ENCODE measurements at regions not wholly inside any gene's neighbourhood (a gene's known extent, or its start where the extent isn't known, plus 50 kb on each side); places are given as distances from the start of the nearest gene placed in this dataset.

DNA sequence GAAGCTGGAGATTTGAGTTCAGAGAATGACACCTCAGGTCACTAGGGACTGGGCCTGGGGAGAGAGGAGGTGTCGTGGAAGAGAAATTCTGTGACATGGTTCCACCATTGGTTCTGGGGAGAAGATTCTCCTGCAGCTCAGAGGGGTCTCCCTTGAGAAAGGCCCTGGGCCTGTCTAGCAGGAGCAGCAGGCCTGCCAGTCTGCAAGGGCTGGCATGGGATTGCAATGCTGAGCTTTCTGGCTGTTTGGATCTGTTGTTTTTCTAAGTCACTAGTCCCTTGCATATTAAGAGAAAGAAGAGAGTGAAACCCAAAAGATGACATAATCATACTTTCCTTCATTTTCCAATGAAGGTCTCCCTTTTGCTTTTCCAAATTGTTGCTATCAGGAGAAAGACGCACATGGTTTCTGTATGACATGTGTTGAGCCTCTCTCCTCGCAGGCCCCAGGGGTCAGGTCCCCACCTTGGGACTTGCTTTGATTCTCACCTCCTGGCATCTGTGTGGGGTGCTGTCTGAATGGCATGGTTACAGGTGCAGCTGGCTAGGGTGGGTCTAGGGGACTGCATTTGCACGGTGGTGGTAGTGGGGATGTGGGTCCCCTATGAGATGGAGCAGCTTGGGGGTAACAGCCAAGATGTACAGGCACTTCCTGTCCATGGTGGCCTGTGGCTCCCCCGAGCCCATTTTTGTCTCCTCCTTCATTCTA, 117.8 kb downstream of the GLI2 start:
- TF ChIP-seq MAX (IDR thresholded peaks at IDR 0.05), result no peak
- no peak for TF ChIP-seq CEBPB (IDR thresholded peaks at IDR 0.05)
- TF ChIP-seq RAD21 (IDR thresholded peaks at IDR 0.05; ENCODE audit: low read depth), result no peak
- no peak for TF ChIP-seq EP300 (IDR thresholded peaks at IDR 0.05; ENCODE audit: borderline replicate concordance)
- TF ChIP-seq NFIC (IDR thresholded peaks at IDR 0.05), result no peak
